ENCODE measurements at regions not wholly inside any gene's neighbourhood (a gene's known extent, or its start where the extent isn't known, plus 50 kb on each side); places are given as distances from the start of the nearest gene placed in this dataset.

GRCh38 chr10:36840788-36841187 lies 284.6 kb upstream of the ANKRD30A start:
- Histone ChIP-seq H3K4me3 (IDR thresholded peaks at IDR 0.05; ENCODE audit: insufficient read depth, low read depth, low read length) (no peak overlapping the region), H3K36me3 (ENCODE audit: insufficient read depth) (no peaks in the 10 kb centered on the region), H3K4me1 (ENCODE audit: low read depth, poor library complexity, severe bottlenecking) (no peaks in the 10 kb centered on the region), H3K9ac (no peak overlapping the region), H3K4me2 (no peak overlapping the region), H2AFZ (ENCODE audit: low read depth) (no peak overlapping the region), H3K27ac (no peak overlapping the region), H3K79me2 (ENCODE audit: insufficient read depth, low read depth) (no peaks in the 10 kb centered on the region), H3K27me3 (ENCODE audit: insufficient read depth, low read depth) (no peaks in the 10 kb centered on the region), H4K20me1 (ENCODE audit: insufficient read depth) (no peaks in the 10 kb centered on the region)
- TF ChIP-seq CTCF (conservative IDR thresholded peaks at IDR 0.05; ENCODE audit: low read depth, low read length), result no peak

GRCh38 chr10:36837416-36837815 lies 288.0 kb upstream of the ANKRD30A start:
- H3K4me3 ChIP-seq (IDR thresholded peaks at IDR 0.05; ENCODE audit: insufficient read depth, low read depth, low read length), result no peak overlapping the region
- no peaks in the 10 kb centered on the region for H3K4me1 ChIP-seq (ENCODE audit: low read depth, poor library complexity, severe bottlenecking)
- TF ChIP-seq CTCF (conservative IDR thresholded peaks at IDR 0.05; ENCODE audit: low read depth, low read length), result no peak
- H3K36me3 ChIP-seq (ENCODE audit: insufficient read depth), result no peaks in the 10 kb centered on the region
- no peak overlapping the region for H2AFZ ChIP-seq (ENCODE audit: low read depth)
- no peak overlapping the region for H3K27ac ChIP-seq
- no peaks in the 10 kb centered on the region for H3K79me2 ChIP-seq (ENCODE audit: insufficient read depth, low read depth)
- H4K20me1 ChIP-seq (ENCODE audit: insufficient read depth), result no peaks in the 10 kb centered on the region
- no peak overlapping the region for H3K9ac ChIP-seq
- no peak overlapping the region for H3K4me2 ChIP-seq
- no peaks in the 10 kb centered on the region for H3K27me3 ChIP-seq (ENCODE audit: insufficient read depth, low read depth)

DNA sequence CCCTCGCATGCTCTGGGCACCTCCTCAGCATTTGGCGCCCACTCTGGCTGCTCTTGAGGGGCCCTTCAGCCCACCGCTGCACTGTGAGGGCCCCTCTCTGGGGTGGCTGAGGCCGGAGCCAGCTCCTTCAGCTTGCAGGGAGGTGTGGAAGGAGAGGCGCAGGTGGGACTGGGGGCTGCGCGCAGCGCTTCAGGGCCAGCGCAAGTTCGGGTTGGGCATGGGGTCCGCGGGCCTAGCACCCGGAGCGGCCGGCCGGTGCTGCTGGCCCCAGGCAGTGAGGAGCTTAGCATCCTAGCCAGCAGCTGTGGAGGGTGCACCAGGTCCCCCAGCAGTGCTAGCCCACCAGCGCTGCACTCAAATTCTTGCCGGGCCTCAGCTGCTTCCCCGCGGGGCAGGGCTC lies 305.6 kb upstream of the ANKRD30A start:
- TF ChIP-seq CTCF (conservative IDR thresholded peaks at IDR 0.05; ENCODE audit: low read depth, low read length), result no peak

GRCh38 chr10:36817898-36818297 lies 307.5 kb upstream of the ANKRD30A start:
- no peaks in the 10 kb centered on the region for H3K36me3 ChIP-seq (ENCODE audit: insufficient read depth)
- no peak overlapping the region for H3K9ac ChIP-seq
- no peak overlapping the region for H2AFZ ChIP-seq (ENCODE audit: low read depth)
- no peak overlapping the region for H3K4me3 ChIP-seq (IDR thresholded peaks at IDR 0.05; ENCODE audit: insufficient read depth, low read depth, low read length)
- no peak for TF ChIP-seq CTCF (conservative IDR thresholded peaks at IDR 0.05; ENCODE audit: low read depth, low read length)
- no peak overlapping the region for H3K27ac ChIP-seq
- H3K79me2 ChIP-seq (ENCODE audit: insufficient read depth, low read depth), result no peaks in the 10 kb centered on the region
- no peaks in the 10 kb centered on the region for H3K4me1 ChIP-seq (ENCODE audit: low read depth, poor library complexity, severe bottlenecking)
- no peaks in the 10 kb centered on the region for H4K20me1 ChIP-seq (ENCODE audit: insufficient read depth)
- no peaks in the 10 kb centered on the region for H3K27me3 ChIP-seq (ENCODE audit: insufficient read depth, low read depth)
- no peak overlapping the region for H3K4me2 ChIP-seq

More for the DNA sequence above, 305.6 kb upstream of the ANKRD30A start:
- H3K4me2 ChIP-seq, result no peak overlapping the region
- H3K9ac ChIP-seq, result no peak overlapping the region
- H3K36me3 ChIP-seq (ENCODE audit: insufficient read depth), result no peaks in the 10 kb centered on the region
- H3K4me1 ChIP-seq (ENCODE audit: low read depth, poor library complexity, severe bottlenecking), result no peaks in the 10 kb centered on the region
- H3K4me3 ChIP-seq (IDR thresholded peaks at IDR 0.05; ENCODE audit: insufficient read depth, low read depth, low read length), result no peak overlapping the region
- H4K20me1 ChIP-seq (ENCODE audit: insufficient read depth), result no peaks in the 10 kb centered on the region
- H2AFZ ChIP-seq (ENCODE audit: low read depth), result no peak overlapping the region
- H3K27me3 ChIP-seq (ENCODE audit: insufficient read depth, low read depth), result no peaks in the 10 kb centered on the region
- H3K27ac ChIP-seq, result no peak overlapping the region
- H3K79me2 ChIP-seq (ENCODE audit: insufficient read depth, low read depth), result no peaks in the 10 kb centered on the region

Data from KMS-11 (cell line).